Stimulated activated naive CD8-positive, alpha-beta T cell treated with anti-CD3 and anti-CD28 coated beads, Interleukin-15, Interleukin-2, amounts not matched to agents 100 ng/mL and 50 ng/mL, for 24 hours (primary cell): ENCODE measurements at regions not wholly inside any gene's neighbourhood (a gene's known extent, or its start where the extent isn't known, plus 50 kb on each side); places are given as distances from the start of the nearest gene placed in this dataset.

Experiments used
- H3K27ac Mint-ChIP-seq: one replicate; pipeline ENCODE4 v1.8.0; 2021; ENCODE audit warnings: mild to moderate bottlenecking, mixed read lengths
- H3K27me3 Mint-ChIP-seq: one replicate; pipeline ENCODE4 v1.8.0; 2021; ENCODE audit warnings: mixed read lengths
- H3K36me3 Mint-ChIP-seq: one replicate; pipeline ENCODE4 v1.8.0; 2021; ENCODE audit warnings: low read depth, mixed read lengths
- H3K4me1 Mint-ChIP-seq: one replicate; pipeline ENCODE4 v1.8.0; 2021; ENCODE audit warnings: low read depth, mixed read lengths
- H3K4me3 Mint-ChIP-seq: one replicate; pipeline ENCODE4 v1.8.0; 2021; ENCODE audit warnings: mild to moderate bottlenecking, mixed read lengths
- H3K9me3 Mint-ChIP-seq: one replicate; pipeline ENCODE4 v1.8.0; 2021; ENCODE audit warnings: mixed read lengths

DNA sequence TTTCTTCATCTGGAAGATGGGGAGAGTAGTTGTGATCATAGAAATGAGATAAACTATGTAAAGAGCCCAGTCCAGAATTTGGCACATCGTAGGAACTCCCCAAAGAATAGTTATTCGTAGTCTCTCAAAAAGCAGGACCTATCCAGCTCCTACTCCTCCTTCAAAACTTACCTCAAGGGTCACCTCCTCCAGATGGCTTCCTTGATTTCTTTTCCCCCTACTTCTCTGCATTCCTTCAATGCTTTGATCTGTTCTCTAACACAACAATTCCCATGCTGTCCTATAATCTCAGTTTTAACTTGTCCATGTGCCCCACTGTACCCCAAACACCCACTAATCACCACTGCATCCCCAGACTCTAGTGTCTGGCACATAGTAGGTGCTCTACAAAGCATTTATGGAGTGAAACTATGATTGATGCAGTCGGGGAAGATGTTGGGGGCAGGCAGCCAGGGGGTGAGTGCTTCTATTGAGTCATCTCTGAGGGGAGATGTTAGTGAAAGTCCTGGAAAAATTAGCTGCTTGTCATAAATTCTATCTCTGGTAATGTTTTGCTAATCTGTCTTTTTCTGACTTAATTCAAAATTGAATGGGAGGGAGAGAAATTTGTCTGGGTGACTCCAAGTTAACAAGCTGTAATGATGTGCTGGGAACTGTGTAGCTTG is 181.3 kb upstream of the KCNG1 start:
- Mint-ChIP-seq H3K36me3 (no peaks in the 10 kb centered on the region), H3K9me3 (no peaks in the 10 kb centered on the region), H3K27me3 (peaks cover 55% of the 10 kb centered on the region), H3K4me1 (no peaks in the 10 kb centered on the region), H3K4me3 (no peak overlapping the region), H3K27ac (no peak overlapping the region)

GRCh38 chr20:51202304-51202703 is 179.4 kb upstream of the KCNG1 start:
- Mint-ChIP-seq H3K27me3 (peaks cover 40% of the 10 kb centered on the region), H3K4me1 (no peaks in the 10 kb centered on the region), H3K27ac (no peak overlapping the region), H3K36me3 (no peaks in the 10 kb centered on the region), H3K9me3 (no peaks in the 10 kb centered on the region), H3K4me3 (no peak overlapping the region)

DNA sequence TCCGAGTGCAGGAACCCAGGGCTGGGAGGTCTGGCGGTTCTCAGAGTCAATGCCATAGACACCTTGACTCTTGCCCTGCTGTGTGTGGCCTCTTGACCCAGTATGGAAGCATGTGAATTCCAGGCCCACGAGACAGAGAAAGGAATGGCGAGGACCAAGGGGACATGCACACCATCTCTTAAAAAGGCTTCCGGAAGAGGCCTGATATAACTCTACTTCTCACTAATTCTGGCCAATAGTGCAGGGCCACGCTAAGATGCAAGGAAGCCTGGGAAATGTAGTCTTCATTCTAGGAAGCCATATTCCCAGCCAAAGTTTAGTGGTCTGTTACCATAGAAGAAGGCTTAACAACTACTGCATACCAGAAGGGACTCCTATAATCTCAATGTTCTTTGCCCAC is 177.0 kb upstream of the KCNG1 start:
- Mint-ChIP-seq H3K4me1 (no peaks in the 10 kb centered on the region), H3K4me3 (no peak overlapping the region), H3K9me3 (no peaks in the 10 kb centered on the region), H3K27me3 (peaks cover 29% of the 10 kb centered on the region), H3K36me3 (no peaks in the 10 kb centered on the region), H3K27ac (no peak overlapping the region)

GRCh38 chr20:51198876-51199523 is 176.1 kb upstream of the KCNG1 start:
- Mint-ChIP-seq H3K4me3 (no peak overlapping the region), H3K36me3 (no peaks in the 10 kb centered on the region), H3K27ac (no peak overlapping the region), H3K27me3 (peaks cover 28% of the 10 kb centered on the region), H3K9me3 (no peaks in the 10 kb centered on the region), H3K4me1 (no peaks in the 10 kb centered on the region)

- H3K4me3 Mint-ChIP-seq, result no peak overlapping the region
- no peaks in the 10 kb centered on the region for H3K4me1 Mint-ChIP-seq
- no peak overlapping the region for H3K27ac Mint-ChIP-seq
- no peaks in the 10 kb centered on the region for H3K9me3 Mint-ChIP-seq
- peaks cover 30% of the 10 kb centered on the region for H3K27me3 Mint-ChIP-seq
- no peaks in the 10 kb centered on the region for H3K36me3 Mint-ChIP-seq
These were observed 175.3 kb upstream of the KCNG1 start for GRCh38 chr20:51198238-51198637.

GRCh38 chr20:51196991-51197651 is 174.2 kb upstream of the KCNG1 start:
- H3K27me3 Mint-ChIP-seq, result peaks cover 22% of the 10 kb centered on the region
- no peaks in the 10 kb centered on the region for H3K4me1 Mint-ChIP-seq
- H3K4me3 Mint-ChIP-seq, result no peak overlapping the region
- no peaks in the 10 kb centered on the region for H3K36me3 Mint-ChIP-seq
- H3K27ac Mint-ChIP-seq, result no peak overlapping the region
- H3K9me3 Mint-ChIP-seq, result no peaks in the 10 kb centered on the region

DNA sequence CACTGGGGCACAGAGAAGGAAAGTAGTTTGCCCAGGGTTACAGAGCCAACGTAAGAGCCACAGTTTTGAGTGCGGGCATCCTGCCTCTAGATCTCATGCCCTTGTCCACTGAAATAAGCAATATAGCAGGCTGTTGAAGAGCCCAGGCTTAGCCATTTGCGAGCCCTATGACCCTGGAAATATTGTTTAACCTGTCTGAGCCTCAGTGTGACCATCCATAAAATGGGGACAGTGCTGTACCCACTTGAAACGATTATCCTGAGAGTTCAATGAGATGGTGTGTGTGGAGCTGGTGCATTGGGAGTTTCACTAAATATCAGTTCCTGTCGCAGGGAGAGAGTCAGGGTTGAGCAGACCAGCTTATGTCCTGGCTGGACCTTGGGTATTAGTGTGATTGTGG is 173.1 kb upstream of the KCNG1 start:
- Mint-ChIP-seq H3K36me3 (no peaks in the 10 kb centered on the region), H3K4me1 (no peaks in the 10 kb centered on the region), H3K27ac (no peak overlapping the region), H3K27me3 (peaks cover 15% of the 10 kb centered on the region), H3K9me3 (no peaks in the 10 kb centered on the region), H3K4me3 (no peak overlapping the region)

DNA sequence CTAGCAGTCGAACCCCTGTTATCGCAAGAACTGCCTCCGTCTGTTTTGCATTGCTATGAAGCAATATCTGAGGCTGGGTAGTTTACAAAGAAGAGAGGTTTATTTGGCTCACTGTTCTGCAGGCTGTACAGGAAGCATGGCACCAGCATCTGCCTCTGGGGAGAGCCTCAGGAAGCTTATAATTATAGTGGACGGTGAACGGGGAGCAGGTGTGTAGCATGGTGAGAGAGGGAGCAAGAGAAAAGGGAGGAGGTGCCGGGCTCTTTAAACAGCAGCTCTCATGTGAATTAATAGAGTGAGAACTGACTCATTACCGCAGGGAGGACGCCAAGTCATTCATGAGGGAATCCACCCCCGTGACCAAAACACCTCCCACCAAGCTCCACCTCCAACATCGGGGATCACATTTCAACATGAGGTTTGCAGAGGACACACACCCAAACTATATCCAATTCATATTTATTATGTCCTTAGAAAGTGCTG is 172.6 kb upstream of the KCNG1 start:
- H3K9me3 Mint-ChIP-seq, result no peaks in the 10 kb centered on the region
- peaks cover 13% of the 10 kb centered on the region for H3K27me3 Mint-ChIP-seq
- H3K27ac Mint-ChIP-seq, result no peak overlapping the region
- no peak overlapping the region for H3K4me3 Mint-ChIP-seq
- no peaks in the 10 kb centered on the region for H3K4me1 Mint-ChIP-seq
- H3K36me3 Mint-ChIP-seq, result no peaks in the 10 kb centered on the region

DNA sequence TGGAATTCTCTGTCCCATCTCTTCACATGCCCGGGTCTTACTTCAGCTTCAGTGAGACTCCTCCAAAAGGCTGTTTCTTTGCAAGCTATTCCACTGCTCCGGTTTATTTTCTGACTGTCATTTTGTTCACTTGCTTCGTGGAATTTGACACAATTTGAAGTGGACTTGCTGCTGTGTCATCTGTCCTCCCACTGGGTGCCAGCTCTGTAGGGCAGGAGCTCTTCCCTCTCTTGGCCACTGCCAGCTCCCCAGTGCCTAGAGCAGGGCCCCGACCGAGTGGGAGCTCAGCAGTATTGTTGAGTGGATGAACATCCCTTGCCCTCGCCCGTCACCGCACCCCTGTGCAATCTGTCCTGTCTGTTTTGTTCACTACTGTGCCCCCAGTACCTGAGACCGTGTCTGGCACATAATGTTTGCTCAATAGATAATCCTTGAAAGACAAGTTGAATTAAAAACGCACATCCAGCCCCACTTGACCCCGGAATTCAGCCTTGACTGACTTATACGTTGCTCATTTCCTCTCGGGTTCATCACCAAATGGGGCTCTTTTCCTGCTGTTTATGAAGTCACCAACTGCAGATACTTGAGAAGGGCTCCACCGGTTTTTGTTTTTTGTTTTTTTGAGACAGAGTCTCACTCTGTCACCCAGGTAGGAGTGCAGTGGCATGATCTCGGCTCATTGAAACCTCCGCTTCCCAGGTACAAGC is 170.3 kb upstream of the KCNG1 start:
- Mint-ChIP-seq H3K4me1 (no peaks in the 10 kb centered on the region), H3K4me3 (no peak overlapping the region), H3K27me3 (peaks cover 18% of the 10 kb centered on the region), H3K36me3 (no peaks in the 10 kb centered on the region), H3K9me3 (no peaks in the 10 kb centered on the region), H3K27ac (no peak overlapping the region)

GRCh38 chr20:51190783-51191180 is 167.9 kb upstream of the KCNG1 start:
- no peaks in the 10 kb centered on the region for H3K36me3 Mint-ChIP-seq
- no peak overlapping the region for H3K4me3 Mint-ChIP-seq
- no peaks in the 10 kb centered on the region for H3K4me1 Mint-ChIP-seq
- peaks cover 24% of the 10 kb centered on the region for H3K27me3 Mint-ChIP-seq
- no peak overlapping the region for H3K27ac Mint-ChIP-seq
- H3K9me3 Mint-ChIP-seq, result no peaks in the 10 kb centered on the region

GRCh38 chr20:51189814-51190782 is 167.2 kb upstream of the KCNG1 start:
- H3K27me3 Mint-ChIP-seq, result peaks cover 24% of the 10 kb centered on the region
- H3K27ac Mint-ChIP-seq, result no peak overlapping the region
- H3K36me3 Mint-ChIP-seq, result no peaks in the 10 kb centered on the region
- H3K9me3 Mint-ChIP-seq, result no peaks in the 10 kb centered on the region
- no peaks in the 10 kb centered on the region for H3K4me1 Mint-ChIP-seq
- H3K4me3 Mint-ChIP-seq, result no peak overlapping the region

DNA sequence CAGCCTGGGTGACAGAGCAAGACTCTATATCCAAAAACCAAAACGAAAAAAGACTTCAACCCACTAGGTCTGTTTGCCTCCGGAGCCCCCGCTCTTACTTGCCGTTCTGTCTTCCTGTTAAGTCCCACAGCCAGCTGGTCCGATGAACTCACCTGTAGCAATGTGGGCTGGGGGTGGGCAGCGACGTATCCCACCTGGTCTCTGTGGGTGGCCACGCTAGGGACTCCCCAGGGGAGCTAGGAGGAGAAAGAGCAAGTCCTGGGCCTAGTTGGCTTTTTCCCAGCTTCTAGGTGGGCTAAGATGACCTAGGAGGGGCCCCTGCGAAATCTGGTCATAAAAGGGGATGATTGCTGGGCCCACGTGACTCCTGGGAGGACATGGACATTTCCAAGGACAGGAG is 166.0 kb upstream of the KCNG1 start:
- H3K27ac Mint-ChIP-seq, result no peak overlapping the region
- peaks cover 18% of the 10 kb centered on the region for H3K27me3 Mint-ChIP-seq

DNA sequence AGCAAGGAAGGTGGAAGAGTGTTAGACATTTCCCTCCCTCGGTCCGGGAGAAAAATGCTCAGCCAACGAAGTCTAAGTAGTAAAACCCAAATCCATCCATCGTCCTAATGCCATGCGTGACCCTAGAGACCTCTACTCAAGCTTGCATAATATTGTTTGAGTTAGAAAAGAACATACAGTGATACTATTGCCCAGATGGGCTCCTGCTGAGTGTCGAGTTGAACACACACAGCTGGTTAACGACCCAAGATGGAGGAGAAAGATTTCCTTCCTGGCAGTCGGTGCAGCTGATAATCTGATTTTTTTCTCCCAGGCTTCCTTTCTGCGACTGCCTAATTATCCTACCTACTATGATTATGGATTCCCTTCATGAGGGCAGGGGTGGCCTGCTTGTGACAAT is 164.4 kb upstream of the KCNG1 start:
- Mint-ChIP-seq H3K9me3 (no peaks in the 10 kb centered on the region), H3K36me3 (no peaks in the 10 kb centered on the region), H3K27me3 (peaks cover 16% of the 10 kb centered on the region), H3K4me3 (no peak overlapping the region), H3K27ac (no peak overlapping the region), H3K4me1 (no peaks in the 10 kb centered on the region)

More for the DNA sequence above, 166.0 kb upstream of the KCNG1 start:
- Mint-ChIP-seq H3K4me1 (no peaks in the 10 kb centered on the region), H3K4me3 (no peak overlapping the region), H3K36me3 (no peaks in the 10 kb centered on the region), H3K9me3 (no peaks in the 10 kb centered on the region)

DNA sequence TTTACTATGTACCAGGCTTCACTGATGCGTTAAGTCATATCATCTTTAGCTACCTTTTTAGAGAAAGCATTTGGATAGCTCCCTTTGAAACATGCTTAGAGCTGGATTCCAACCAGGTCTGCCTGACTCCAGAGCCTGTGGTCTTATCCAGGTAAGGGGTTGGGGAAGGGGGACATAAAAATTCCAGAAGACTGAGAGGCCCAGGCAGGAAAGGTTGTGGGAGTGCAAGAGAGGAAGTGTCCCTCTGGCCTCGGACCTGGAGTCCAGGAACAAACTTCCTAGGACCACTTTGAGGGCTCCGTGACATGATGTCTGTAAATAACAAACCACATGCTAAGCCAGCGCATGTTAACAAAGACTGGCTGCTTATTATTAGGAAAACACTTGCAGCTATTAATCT is 163.0 kb upstream of the KCNG1 start:
- Mint-ChIP-seq H3K4me3 (no peak overlapping the region), H3K27me3 (peaks cover 16% of the 10 kb centered on the region), H3K36me3 (no peaks in the 10 kb centered on the region), H3K27ac (no peak overlapping the region), H3K9me3 (no peaks in the 10 kb centered on the region), H3K4me1 (no peaks in the 10 kb centered on the region)
